GM12878 (cell line): ENCODE measurements at regions not wholly inside any gene's neighbourhood (a gene's known extent, or its start where the extent isn't known, plus 50 kb on each side); places are given as distances from the start of the nearest gene placed in this dataset.

ENCODE experiments used
- ATAC-seq: fragments of 200-7000 bp; cut with Tn5 transposase; 3 replicates; pipeline ENCODE4 v1.9.1; 2020; ENCODE audit warnings: mild to moderate bottlenecking, moderate library complexity
- BruUV-seq: library from RNA; stranded (reverse); fragments of 400-500 nt; replicated peaks from 2 replicates; lab custom pipeline; 2021; lab: Mats Ljungman, UMichigan
- CTCF ChIA-PET: fragments of 300-600 bp; sonication (Branson Sonifier 250); formaldehyde crosslinking; extraction: SDS; loops from one replicate; lab custom pipeline; 2021; ENCODE audit warnings: inconsistent platforms; lab: Yijun Ruan, JAX
- POLR2A ChIA-PET: fragments of 350-600 bp; formaldehyde crosslinking; extraction: SDS; loops from one replicate; lab custom pipeline; 2021; ENCODE audit warnings: inconsistent platforms; lab: Charles Lee
- RAD21 ChIA-PET: fragments of 300-600 bp; sonication (Branson Sonifier 250); formaldehyde crosslinking; loops from one replicate; lab custom pipeline; 2023; ENCODE audit warnings: antibody characterized with exemption; ENCODE audit not compliant: unreplicated experiment; lab: Charles Lee
- SMC1A ChIA-PET: fragments of 300-600 bp; sonication (Branson Sonifier 250); formaldehyde crosslinking; loops from one replicate; lab custom pipeline; 2023; ENCODE audit not compliant: unreplicated experiment, uncharacterized antibody; lab: Charles Lee
- DNase-seq: peaks from one replicate; pipeline ENCODE4 v3.0.0-alpha.2; 2011; ENCODE audit warnings: low read depth, low spot score
- FAIRE-seq: peaks from 3 replicates; lab custom pipeline; 2011; peaks lifted over from hg19 to GRCh38; lab: Jason Lieb, UNC
- H2AFZ ChIP-seq: 2 replicates; pipeline ENCODE4 v1.6.0; 2011; ENCODE audit warnings: low read depth, low read length, control low read depth; ENCODE audit not compliant: control insufficient read depth
- H3K27ac ChIP-seq: 2 replicates; pipeline ENCODE4 v1.5.1; 2011; ENCODE audit warnings: control low read depth; ENCODE audit not compliant: control insufficient read depth, insufficient read depth
- H3K27me3 ChIP-seq, 2 experiments: replicated peaks in 1 of 2; 2 replicates each; pipeline versions ENCODE4 v1.6.0 to v1.6.1; 2011; ENCODE audit warnings: low read length in 1 of 2; ENCODE audit not compliant: control insufficient read depth in 2 of 2, insufficient read depth in 2 of 2
- H3K36me3 ChIP-seq, 2 experiments: 2 replicates each; pipeline ENCODE4 v1.5.1; 2011; ENCODE audit warnings: low read length in 1 of 2; ENCODE audit not compliant: control insufficient read depth in 2 of 2, insufficient read depth in 2 of 2
- H3K4me1 ChIP-seq: 2 replicates; pipeline ENCODE4 v1.6.1; 2011; ENCODE audit warnings: mild to moderate bottlenecking, low read length, moderate library complexity, mixed read lengths; ENCODE audit not compliant: control insufficient read depth, insufficient read depth
- H3K4me2 ChIP-seq: 2 replicates; pipeline ENCODE4 v1.6.0; 2011; ENCODE audit warnings: control low read depth; ENCODE audit not compliant: control insufficient read depth, insufficient read depth
- H3K4me3 ChIP-seq: fragments of 200-600 bp; sonication (generic); 2 replicates; pipeline ENCODE4 v1.5.1; 2016
- H3K79me2 ChIP-seq: 2 replicates; pipeline ENCODE4 v1.6.0; 2011; ENCODE audit warnings: low read length; ENCODE audit not compliant: control insufficient read depth, insufficient read depth
- H3K9ac ChIP-seq: 2 replicates; pipeline ENCODE4 v1.8.0; 2011; ENCODE audit warnings: low read length, control low read depth, mixed read lengths; ENCODE audit not compliant: control insufficient read depth, insufficient read depth
- H3K9me3 ChIP-seq: replicated peaks from 3 replicates; pipeline ENCODE4 v1.5.1; 2011; ENCODE audit warnings: mild to moderate bottlenecking, low read length; ENCODE audit not compliant: control insufficient read depth, insufficient read depth
- H4K20me1 ChIP-seq: 2 replicates; pipeline ENCODE4 v1.6.0; 2011; ENCODE audit not compliant: control insufficient read depth, insufficient read depth
- HDAC6 ChIP-seq: fragments of 200-600 bp; sonication (generic); IDR thresholded peaks from one replicate; pipeline ENCODE4 v1.8.0; 2017; ENCODE audit warnings: antibody characterized with exemption; ENCODE audit not compliant: unreplicated experiment
- JUND ChIP-seq: IDR thresholded peaks from 2 replicates; pipeline ENCODE4 v1.6.1; 2012; ENCODE audit warnings: low read depth, mild to moderate bottlenecking, low read length, improper control_type of control experiment, moderate library complexity
- KLF5 ChIP-seq: fragments of 450-650 bp; IDR thresholded peaks from 2 replicates; pipeline ENCODE4 v1.6.1; 2014; ENCODE audit warnings: mild to moderate bottlenecking; ENCODE audit not compliant: partially characterized antibody
- MTA3 ChIP-seq: IDR thresholded peaks from 2 replicates; pipeline ENCODE4 v1.6.1; 2012; ENCODE audit warnings: low read length, inconsistent platforms, borderline replicate concordance
- MXI1 ChIP-seq: fragments of 150-350 bp; IDR thresholded peaks from 2 replicates; pipeline ENCODE4 v1.6.1; 2011; ENCODE audit warnings: low read depth, mild to moderate bottlenecking, inconsistent platforms, low read length, improper control_type of control experiment
- NFYB ChIP-seq: IDR thresholded peaks from 2 replicates; pipeline ENCODE4 v1.6.1; 2011; ENCODE audit warnings: low read depth, mild to moderate bottlenecking, low read length, improper control_type of control experiment, moderate library complexity; ENCODE audit not compliant: insufficient read depth
- PAX5 ChIP-seq: IDR thresholded peaks from 2 replicates; pipeline ENCODE4 v1.6.1; 2011; ENCODE audit warnings: low read depth, low read length, borderline replicate concordance
- RAD51 ChIP-seq: fragments of 450-650 bp; IDR thresholded peaks from 2 replicates; pipeline ENCODE4 v1.6.1; 2016; ENCODE audit warnings: moderate library complexity, mild to moderate bottlenecking, inconsistent platforms
- SMAD1 ChIP-seq: fragments of 450-650 bp; IDR thresholded peaks from 2 replicates; pipeline ENCODE4 v1.6.1; 2018; ENCODE audit warnings: mild to moderate bottlenecking, low read depth; ENCODE audit not compliant: partially characterized antibody
- SMARCA5 ChIP-seq: fragments of 450-650 bp; IDR thresholded peaks from 2 replicates; pipeline ENCODE4 v1.6.1; 2017; ENCODE audit warnings: mild to moderate bottlenecking
- SP1 ChIP-seq: IDR thresholded peaks from one replicate; pipeline ENCODE4 v1.6.1; 2011; ENCODE audit warnings: low read depth, low read length
- STAT3 ChIP-seq: IDR thresholded peaks from 2 replicates; pipeline ENCODE4 v1.6.1; 2011; ENCODE audit warnings: low read depth, low read length, improper control_type of control experiment
- TCF12 ChIP-seq: IDR thresholded peaks from 2 replicates; pipeline ENCODE4 v1.6.1; 2011; ENCODE audit warnings: low read depth, mild to moderate bottlenecking, low read length
- ZBED1 ChIP-seq: IDR thresholded peaks from 2 replicates; pipeline ENCODE4 v1.6.1; 2016; ENCODE audit warnings: borderline replicate concordance
- WGBS: methylation state at CpG from one replicate; pipeline ENCODE4 v1.1.6; 2016; ENCODE audit warnings: low lambda C conversion rate; ENCODE audit not compliant: insufficient replicate concordance, insufficient coverage; ENCODE audit errors: missing lambda C conversion rate; 5-methylcytosine and 5-hydroxymethylcytosine counted together
- in situ Hi-C: fragments of 300-500 bp; cut with MboI; formaldehyde crosslinking; loops from 9 replicates; pipeline ENCODE4 v1.14.3; 2018; ENCODE audit warnings: mixed read lengths
- intact Hi-C: fragments of 100-400 bp; cut with micrococcal nuclease; formaldehyde crosslinking; loops from one replicate; pipeline ENCODE4 v1.14.2; 2022; ENCODE audit not compliant: unreplicated experiment
- TF ChIP-seq, protein P1 (sequence below): IDR thresholded peaks from 2 replicates; pipeline ENCODE4 v1.6.1; 2012; ENCODE audit warnings: low read depth, low read length, improper control_type of control experiment

DNA sequence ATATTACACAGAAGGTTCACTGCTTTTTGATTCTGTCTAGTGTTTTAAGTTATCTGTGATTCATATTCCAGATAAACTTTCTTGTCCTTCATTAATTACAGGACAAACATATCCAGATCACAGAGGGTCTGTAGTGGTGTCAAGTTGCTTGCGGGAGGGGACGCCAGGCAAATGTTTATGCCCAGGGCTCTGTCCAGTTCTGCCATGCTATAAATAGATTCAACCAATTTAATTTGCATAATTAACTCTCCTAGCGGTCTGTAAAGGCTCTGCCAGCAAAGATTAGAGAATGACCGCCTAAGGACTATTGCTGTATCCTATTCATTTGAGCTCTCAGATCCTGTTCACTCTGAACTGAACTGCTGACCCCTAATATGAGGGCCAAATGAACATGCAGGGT is 59.7 kb upstream of the TRPC4 start:
- H3K27me3 ChIP-seq, result no peaks in the 10 kb centered on the region
- intact Hi-C loops (no loop called here), in situ Hi-C loops (no loop called here)
- H3K27ac ChIP-seq, result no peak overlapping the region
- H3K9me3 ChIP-seq, result no peaks in the 10 kb centered on the region
- no peak overlapping the region for H3K4me3 ChIP-seq
- H3K4me2 ChIP-seq, result no peak overlapping the region
- ChIA-PET RAD21 (no interaction called here), POLR2A (no interaction called here), CTCF (no interaction called here), SMC1A (no interaction called here)
- no peaks in the 10 kb centered on the region for H4K20me1 ChIP-seq
- no TSS peak for BruUV-seq
- no peak overlapping the region for H2AFZ ChIP-seq
- ATAC-seq, result no peak
- no peak overlapping the region for H3K9ac ChIP-seq
- TF ChIP-seq KLF5 (no peak), RAD51 (no peak), ZBED1 (no peak), MTA3 (no peak), SMAD1 (no peak), JUND (no peak), STAT3 (no peak), MXI1 (no peak), NFYB (no peak), SMARCA5 (no peak), HDAC6 (no peak), TCF12 (no peak), PAX5 (no peak), SP1 (no peak)
- TF ChIP-seq, protein P1, sequence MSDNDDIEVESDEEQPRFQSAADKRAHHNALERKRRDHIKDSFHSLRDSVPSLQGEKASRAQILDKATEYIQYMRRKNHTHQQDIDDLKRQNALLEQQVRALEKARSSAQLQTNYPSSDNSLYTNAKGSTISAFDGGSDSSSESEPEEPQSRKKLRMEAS, result no peak
- H3K79me2 ChIP-seq, result no peaks in the 10 kb centered on the region
- 34% methylated on average over 4 of the region's 4 CpGs for WGBS
- H3K36me3 ChIP-seq, result no peaks in the 10 kb centered on the region
- no peaks in the 10 kb centered on the region for H3K4me1 ChIP-seq
- FAIRE-seq, result no peak
- DNase-seq, result no peak
